ENCODE measurements at regions not wholly inside any gene's neighbourhood (a gene's known extent, or its start where the extent isn't known, plus 50 kb on each side); places are given as distances from the start of the nearest gene placed in this dataset.

DNA sequence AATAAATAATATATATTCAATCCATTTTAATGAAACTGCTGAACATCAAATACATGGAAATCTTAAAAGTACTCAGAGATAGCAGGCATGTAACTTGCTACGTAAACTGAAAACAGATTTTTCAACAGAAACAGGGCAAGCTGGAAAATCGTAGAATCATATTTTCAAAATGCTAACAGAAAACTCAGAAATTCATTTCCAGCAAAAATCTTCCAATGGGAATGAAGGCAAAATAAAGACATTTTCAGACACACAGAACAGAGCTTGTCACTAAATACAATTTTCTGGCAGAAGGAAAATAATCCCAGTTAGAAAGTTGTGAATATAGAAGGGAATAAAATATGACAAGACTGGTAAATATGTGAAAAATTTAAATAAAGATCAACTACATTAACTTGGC lies 419.9 kb upstream of the ZFP42 start:
- H2BK120ac ChIP-seq (ENCODE audit: low read depth, low read length) = no peak overlapping the region
- H4K8ac ChIP-seq (ENCODE audit: low read depth in 2 of 2, low read length in 2 of 2) = no peak overlapping the region
- TF ChIP-seq FOS (IDR thresholded peaks at IDR 0.05; ENCODE audit: low read depth, low read length) = no peak
- TF ChIP-seq POLR2A (IDR thresholded peaks at IDR 0.05; ENCODE audit: low read depth, low read length) = no peak
- TF ChIP-seq MAFK (IDR thresholded peaks at IDR 0.05; ENCODE audit: low read depth, low read length) = no peak
- no peak for TF ChIP-seq MAZ (IDR thresholded peaks at IDR 0.05; ENCODE audit: borderline replicate concordance, low read depth, low read length)
- POLR2A ChIA-PET (ENCODE audit: unreplicated experiment) = no interaction called here
- H3K27ac ChIP-seq (ENCODE audit: insufficient read depth, low read length) = no peak overlapping the region
- no peaks in the 10 kb centered on the region for H3K36me3 ChIP-seq (ENCODE audit: control insufficient read depth, insufficient read depth, low read length)
- no peak for DNase-seq
- in situ Hi-C loops (cut with MboI; ENCODE audit: low sequenced_read_pairs) = no loop called here
- no peaks in the 10 kb centered on the region for H3K9me1 ChIP-seq (ENCODE audit: insufficient read depth, low read length)
- H3K56ac ChIP-seq (ENCODE audit: extremely low read depth, insufficient read depth, low read length) = no peak overlapping the region
- no peak overlapping the region for H2AK9ac ChIP-seq (replicated peaks; ENCODE audit: low read depth, low read length, poor library complexity)
- no CpG with 5 or more reads among the region's 2 CpGs for WGBS, 2 experiments (ENCODE audit: extremely low coverage in 2 of 2, insufficient read length in 1 of 2)
- BruUV-seq (replicated peaks) = no TSS peak
- no peak overlapping the region for H3K18ac ChIP-seq (ENCODE audit: low read depth, low read length)
- H3K4me3 ChIP-seq (ENCODE audit: insufficient read depth, low read depth, low read length) = no peak overlapping the region
- intact Hi-C loops (cut with micrococcal nuclease) = no loop called here
- H3K14ac ChIP-seq (replicated peaks; ENCODE audit: low read depth, low read length) = no peak overlapping the region
- no peaks in the 10 kb centered on the region for H3K79me1 ChIP-seq (ENCODE audit: low read depth in 1 of 2, low read length in 2 of 2)
- dilution Hi-C loops (cut with HindIII; ENCODE audit: low sequenced_read_pairs, unreplicated experiment) = no loop called here
- H4K5ac ChIP-seq (ENCODE audit: low read depth, low read length) = no peak overlapping the region
- no peaks in the 10 kb centered on the region for H4K20me1 ChIP-seq (ENCODE audit: insufficient read depth, low read length)
- no peak overlapping the region for H3K9ac ChIP-seq (ENCODE audit: low read depth, low read length)
- no peak overlapping the region for H2BK15ac ChIP-seq (ENCODE audit: low read depth, low read length)
- H3K9me3 ChIP-seq (ENCODE audit: control insufficient read depth, insufficient read depth, low read length) = no peaks in the 10 kb centered on the region
- no peak for ATAC-seq (ENCODE audit: low read depth)
- H2BK5ac ChIP-seq (ENCODE audit: low read depth, low read length, poor library complexity, severe bottlenecking) = no peak overlapping the region
- CTCF ChIA-PET = interaction anchor here (0.6 kb wide), 1 partner anchor 132 kb away, joined by 3 read pairs; no protein-coding TSS in a partner anchor
- H3K4ac ChIP-seq (ENCODE audit: low read depth, low read length) = no peak overlapping the region
- no peak overlapping the region for H2AFZ ChIP-seq (replicated peaks; ENCODE audit: low read length, poor library complexity)
- H3K27me3 ChIP-seq (ENCODE audit: control insufficient read depth, insufficient read depth, low read length) = no peaks in the 10 kb centered on the region
- H3K4me2 ChIP-seq (ENCODE audit: low read depth, low read length) = no peak overlapping the region
- no peak overlapping the region for H4K91ac ChIP-seq (ENCODE audit: insufficient read depth, low read depth, low read length)
- H2AK5ac ChIP-seq (ENCODE audit: low read depth, low read length) = no peak overlapping the region
- peaks cover 2% of the 10 kb centered on the region; the same call in 1 of the 2 replicates for H3K4me1 ChIP-seq (ENCODE audit: control insufficient read depth, insufficient read depth, low read length)
- no peak overlapping the region for H3K23ac ChIP-seq (ENCODE audit: low read depth, low read length)
- no peak overlapping the region for H2BK20ac ChIP-seq (ENCODE audit: low read depth, low read length)
